ENCODE measurements at regions not wholly inside any gene's neighbourhood (a gene's known extent, or its start where the extent isn't known, plus 50 kb on each side); places are given as distances from the start of the nearest gene placed in this dataset.

- no peak for DNase-seq (ENCODE audit: extremely low spot score)
- no peak overlapping the region for H3K27ac ChIP-seq (ENCODE audit: low read depth)
- no peak overlapping the region for H3K4me3 ChIP-seq (ENCODE audit: low read depth, low read length)
- no peaks in the 10 kb centered on the region for H3K36me3 ChIP-seq (ENCODE audit: insufficient read depth)
- WGBS: 81% methylated on average over 4 of the region's 4 CpGs
- H3K4me1 ChIP-seq (ENCODE audit: insufficient read depth): no peaks in the 10 kb centered on the region
Observed at GRCh38 chr15:87212041-87212440, 1044.5 kb downstream of the NTRK3 start.

- no peak overlapping the region for H3K4me3 ChIP-seq (ENCODE audit: low read depth, low read length)
- no peaks in the 10 kb centered on the region for H3K36me3 ChIP-seq (ENCODE audit: insufficient read depth)
- DNase-seq (ENCODE audit: extremely low spot score): no peak
- H3K27ac ChIP-seq (ENCODE audit: low read depth): no peak overlapping the region
- WGBS: 80% methylated on average over 1 of the region's 1 CpG
- no peaks in the 10 kb centered on the region for H3K4me1 ChIP-seq (ENCODE audit: insufficient read depth)
Observed at GRCh38 chr15:87211547-87211946, 1045.0 kb downstream of the NTRK3 start.

GRCh38 chr15:87209891-87210689, 1046.4 kb downstream of the NTRK3 start:
- Histone ChIP-seq H3K4me3 (ENCODE audit: low read depth, low read length) (no peak overlapping the region), H3K36me3 (ENCODE audit: insufficient read depth) (no peaks in the 10 kb centered on the region), H3K27ac (ENCODE audit: low read depth) (no peak overlapping the region), H3K4me1 (ENCODE audit: insufficient read depth) (no peaks in the 10 kb centered on the region)
- 47% methylated on average over 3 of the region's 3 CpGs for WGBS
- DNase-seq (ENCODE audit: extremely low spot score): no peak

GRCh38 chr15:87207990-87208580, 1048.5 kb downstream of the NTRK3 start:
- Histone ChIP-seq H3K4me1 (ENCODE audit: insufficient read depth) (no peaks in the 10 kb centered on the region), H3K36me3 (ENCODE audit: insufficient read depth) (no peaks in the 10 kb centered on the region), H3K4me3 (ENCODE audit: low read depth, low read length) (no peak overlapping the region), H3K27ac (ENCODE audit: low read depth) (no peak overlapping the region)
- no peak for DNase-seq (ENCODE audit: extremely low spot score)

- WGBS: 72% methylated on average over 2 of the region's 2 CpGs
- H3K4me1 ChIP-seq (ENCODE audit: insufficient read depth): no peaks in the 10 kb centered on the region
- no peak overlapping the region for H3K27ac ChIP-seq (ENCODE audit: low read depth)
- no peak overlapping the region for H3K4me3 ChIP-seq (ENCODE audit: low read depth, low read length)
- no peaks in the 10 kb centered on the region for H3K36me3 ChIP-seq (ENCODE audit: insufficient read depth)
- DNase-seq (ENCODE audit: extremely low spot score): no peak
Observed at GRCh38 chr15:87207251-87207650, 1049.3 kb downstream of the NTRK3 start.

GRCh38 chr15:87201986-87202385, 1054.6 kb downstream of the NTRK3 start:
- no peaks in the 10 kb centered on the region for H3K4me1 ChIP-seq (ENCODE audit: insufficient read depth)
- DNase-seq (ENCODE audit: extremely low spot score): no peak
- H3K27ac ChIP-seq (ENCODE audit: low read depth): no peak overlapping the region
- H3K4me3 ChIP-seq (ENCODE audit: low read depth, low read length): no peak overlapping the region
- WGBS: 66% methylated on average over 2 of the region's 2 CpGs
- H3K36me3 ChIP-seq (ENCODE audit: insufficient read depth): no peaks in the 10 kb centered on the region

- no peak overlapping the region for H3K4me3 ChIP-seq (ENCODE audit: low read depth, low read length)
- WGBS: 83% methylated on average over 2 of the region's 2 CpGs
- H3K4me1 ChIP-seq (ENCODE audit: insufficient read depth): no peaks in the 10 kb centered on the region
- no peaks in the 10 kb centered on the region for H3K36me3 ChIP-seq (ENCODE audit: insufficient read depth)
- H3K27ac ChIP-seq (ENCODE audit: low read depth): no peak overlapping the region
- DNase-seq (ENCODE audit: extremely low spot score): no peak
Observed at GRCh38 chr15:87200149-87200548, 1056.4 kb downstream of the NTRK3 start.

GRCh38 chr15:87197981-87198380, 1058.6 kb downstream of the NTRK3 start:
- Histone ChIP-seq H3K36me3 (ENCODE audit: insufficient read depth) (no peaks in the 10 kb centered on the region), H3K27ac (ENCODE audit: low read depth) (no peak overlapping the region), H3K4me1 (ENCODE audit: insufficient read depth) (no peaks in the 10 kb centered on the region), H3K4me3 (ENCODE audit: low read depth, low read length) (no peak overlapping the region)
- DNase-seq (ENCODE audit: extremely low spot score): no peak
- 91% methylated on average over 3 of the region's 3 CpGs for WGBS

GRCh38 chr15:87196498-87196897, 1060.0 kb downstream of the NTRK3 start:
- Histone ChIP-seq H3K4me3 (ENCODE audit: low read depth, low read length) (no peak overlapping the region), H3K4me1 (ENCODE audit: insufficient read depth) (no peaks in the 10 kb centered on the region), H3K36me3 (ENCODE audit: insufficient read depth) (no peaks in the 10 kb centered on the region), H3K27ac (ENCODE audit: low read depth) (no peak overlapping the region)
- 76% methylated on average over 4 of the region's 4 CpGs for WGBS
- DNase-seq (ENCODE audit: extremely low spot score): no peak

- no peak overlapping the region for H3K27ac ChIP-seq (ENCODE audit: low read depth)
- no peaks in the 10 kb centered on the region for H3K36me3 ChIP-seq (ENCODE audit: insufficient read depth)
- WGBS: 64% methylated on average over 6 of the region's 6 CpGs
- no peak for DNase-seq (ENCODE audit: extremely low spot score)
- no peaks in the 10 kb centered on the region for H3K4me1 ChIP-seq (ENCODE audit: insufficient read depth)
- no peak overlapping the region for H3K4me3 ChIP-seq (ENCODE audit: low read depth, low read length)
Observed at GRCh38 chr15:87193481-87193880, 1063.1 kb downstream of the NTRK3 start.

- no peak overlapping the region for H3K27ac ChIP-seq (ENCODE audit: low read depth)
- no peak for DNase-seq (ENCODE audit: extremely low spot score)
- no peaks in the 10 kb centered on the region for H3K4me1 ChIP-seq (ENCODE audit: insufficient read depth)
- 74% methylated on average over 1 of the region's 1 CpG for WGBS
- no peaks in the 10 kb centered on the region for H3K36me3 ChIP-seq (ENCODE audit: insufficient read depth)
- H3K4me3 ChIP-seq (ENCODE audit: low read depth, low read length): no peak overlapping the region
Observed at GRCh38 chr15:87167706-87168105, 1088.0 kb downstream of the AGBL1 start.

- no peaks in the 10 kb centered on the region for H3K36me3 ChIP-seq (ENCODE audit: insufficient read depth)
- no peak overlapping the region for H3K4me3 ChIP-seq (ENCODE audit: low read depth, low read length)
- DNase-seq (ENCODE audit: extremely low spot score): no peak
- H3K4me1 ChIP-seq (ENCODE audit: insufficient read depth): no peaks in the 10 kb centered on the region
- H3K27ac ChIP-seq (ENCODE audit: low read depth): no peak overlapping the region
Observed at GRCh38 chr15:87167055-87167454, 1087.4 kb downstream of the AGBL1 start.

GRCh38 chr15:87155771-87156170, 1076.1 kb downstream of the AGBL1 start:
- H3K4me1 ChIP-seq (ENCODE audit: insufficient read depth): no peaks in the 10 kb centered on the region
- H3K4me3 ChIP-seq (ENCODE audit: low read depth, low read length): no peak overlapping the region
- H3K27ac ChIP-seq (ENCODE audit: low read depth): no peak overlapping the region
- no peaks in the 10 kb centered on the region for H3K36me3 ChIP-seq (ENCODE audit: insufficient read depth)
- WGBS: 82% methylated on average over 4 of the region's 4 CpGs
- no peak for DNase-seq (ENCODE audit: extremely low spot score)

- no peak for DNase-seq (ENCODE audit: extremely low spot score)
- no peaks in the 10 kb centered on the region for H3K36me3 ChIP-seq (ENCODE audit: insufficient read depth)
- H3K27ac ChIP-seq (ENCODE audit: low read depth): no peak overlapping the region
- no peaks in the 10 kb centered on the region for H3K4me1 ChIP-seq (ENCODE audit: insufficient read depth)
- H3K4me3 ChIP-seq (ENCODE audit: low read depth, low read length): no peak overlapping the region
Observed at GRCh38 chr15:87154761-87155160, 1075.1 kb downstream of the AGBL1 start.
